Neutrophil (primary cell): ENCODE measurements at regions not wholly inside any gene's neighbourhood (a gene's known extent, or its start where the extent isn't known, plus 50 kb on each side); places are given as distances from the start of the nearest gene placed in this dataset.

Source experiments
- H3K27ac ChIP-seq: fragments of 200-600 bp; sonication (generic); 2 replicates; pipeline ENCODE4 v1.5.1; 2016; ENCODE audit warnings: mild to moderate bottlenecking, moderate library complexity
- H3K27me3 ChIP-seq: fragments of 200-600 bp; sonication (generic); 2 replicates; pipeline ENCODE4 v1.6.0; 2016; ENCODE audit warnings: mild to moderate bottlenecking
- H3K36me3 ChIP-seq: fragments of 200-600 bp; sonication (generic); 2 replicates; pipeline ENCODE4 v1.5.1; 2017
- H3K4me1 ChIP-seq, 2 experiments: fragments of 200-600 bp in 1 of 2; sonication (generic) in 1 of 2; 1 replicate in 1 of 2; 2 replicates in 1 of 2; pipeline versions ENCODE4 v1.5.1 to v1.6.1; 2013 to 2016; ENCODE audit warnings: low read depth in 1 of 2, low read length in 1 of 2, mild to moderate bottlenecking in 1 of 2, moderate library complexity in 1 of 2; ENCODE audit not compliant: control insufficient read depth in 1 of 2, insufficient read depth in 1 of 2
- H3K4me3 ChIP-seq, 2 experiments: fragments of 200-600 bp in 1 of 2; sonication (generic) in 1 of 2; 1 replicate in 1 of 2; 2 replicates in 1 of 2; pipeline ENCODE4 v1.5.1; 2013 to 2016; ENCODE audit warnings: low read depth in 1 of 2, low read length in 1 of 2, mild to moderate bottlenecking in 1 of 2, moderate library complexity in 1 of 2
- H3K9me3 ChIP-seq: fragments of 200-600 bp; sonication (generic); 2 replicates; pipeline ENCODE4 v1.5.1; 2016
- CTCF ChIP-seq: fragments of 200-600 bp; sonication (generic); IDR thresholded peaks from 2 replicates; pipeline ENCODE4 v1.5.1; 2016; ENCODE audit warnings: antibody characterized with exemption

- no peaks in the 10 kb centered on the region for H3K27me3 ChIP-seq
- no peak overlapping the region for H3K27ac ChIP-seq
- H3K4me1 ChIP-seq: peaks cover 15 to 26% of the 10 kb centered on the region in 2 experiments
- H3K4me3 ChIP-seq: no peak overlapping the region
- no peaks in the 10 kb centered on the region for H3K9me3 ChIP-seq
- no peaks in the 10 kb centered on the region for H3K36me3 ChIP-seq
- no peak for TF ChIP-seq CTCF
Measured at GRCh38 chr12:116385486-116386217, 108.2 kb upstream of the MED13L start.

- peaks cover 16 to 27% of the 10 kb centered on the region in 2 experiments for H3K4me1 ChIP-seq
- H3K4me3 ChIP-seq: no peak overlapping the region
- no peaks in the 10 kb centered on the region for H3K27me3 ChIP-seq
- no peaks in the 10 kb centered on the region for H3K9me3 ChIP-seq
- no peak for TF ChIP-seq CTCF
- no peak overlapping the region for H3K27ac ChIP-seq
- H3K36me3 ChIP-seq: no peaks in the 10 kb centered on the region
Measured at GRCh38 chr12:116389326-116389725, 111.8 kb upstream of the MED13L start.

- Histone ChIP-seq H3K27me3 (no peaks in the 10 kb centered on the region), H3K9me3 (no peaks in the 10 kb centered on the region), H3K4me1 (peaks cover 18 to 23% of the 10 kb centered on the region in 2 experiments), H3K27ac (no peak overlapping the region), H3K36me3 (no peaks in the 10 kb centered on the region), H3K4me3 (no peak overlapping the region)
- no peak for TF ChIP-seq CTCF
Measured at GRCh38 chr12:116389990-116390389, 112.5 kb upstream of the MED13L start.

- Histone ChIP-seq H3K4me1 (peaks cover 17% of the 10 kb centered on the region in 2 experiments), H3K27me3 (no peaks in the 10 kb centered on the region), H3K9me3 (no peaks in the 10 kb centered on the region), H3K27ac (no peak overlapping the region), H3K4me3 (no peak overlapping the region), H3K36me3 (no peaks in the 10 kb centered on the region)
- no peak for TF ChIP-seq CTCF
Measured at GRCh38 chr12:116390401-116391335, 113.2 kb upstream of the MED13L start.

- Histone ChIP-seq H3K4me1 (peaks cover 14 to 15% of the 10 kb centered on the region in 2 experiments), H3K36me3 (no peaks in the 10 kb centered on the region), H3K27me3 (no peaks in the 10 kb centered on the region), H3K9me3 (no peaks in the 10 kb centered on the region), H3K4me3 (no peak overlapping the region), H3K27ac (no peak overlapping the region)
- no peak for TF ChIP-seq CTCF
Measured at GRCh38 chr12:116391501-116391900, 114.0 kb upstream of the MED13L start.
